Parathyroid adenoma (tissue), 2 donors: ENCODE measurements at regions not wholly inside any gene's neighbourhood (a gene's known extent, or its start where the extent isn't known, plus 50 kb on each side); places are given as distances from the start of the nearest gene placed in this dataset.
"Not testable (repeated sequence)": the region's sequence is repeated elsewhere in the genome, so short reads cannot be mapped to it uniquely, and the experiment has no call there.

ENCODE experiments used
- H2AFZ ChIP-seq: fragments of 300-600 bp; sonication (generic); one replicate; pipeline ENCODE4 v1.7.0; 2017; ENCODE audit warnings: antibody characterized with exemption, mild to moderate bottlenecking
- H3K27ac ChIP-seq: fragments of 300-600 bp; sonication (generic); one replicate; pipeline ENCODE4 v1.7.0; 2017
- H3K27me3 ChIP-seq: fragments of 300-600 bp; sonication (generic); one replicate; pipeline ENCODE4 v1.7.0; 2017; ENCODE audit warnings: low read length; ENCODE audit not compliant: control insufficient read depth, insufficient read depth
- H3K36me3 ChIP-seq: fragments of 300-600 bp; sonication (generic); one replicate; pipeline ENCODE4 v1.7.0; 2017; ENCODE audit warnings: low read length; ENCODE audit not compliant: control insufficient read depth, insufficient read depth
- H3K4me1 ChIP-seq: fragments of 300-600 bp; sonication (generic); one replicate; pipeline ENCODE4 v1.7.0; 2017; ENCODE audit warnings: control low read depth
- H3K4me2 ChIP-seq: fragments of 300-600 bp; sonication (generic); one replicate; pipeline ENCODE4 v1.7.0; 2017; ENCODE audit warnings: low read length
- H3K4me3 ChIP-seq: fragments of 300-600 bp; sonication (generic); one replicate; pipeline ENCODE4 v1.7.0; 2017; ENCODE audit warnings: low read depth, low read length
- H3K79me2 ChIP-seq: fragments of 300-600 bp; sonication (generic); one replicate; pipeline ENCODE4 v1.7.0; 2017; ENCODE audit warnings: control low read depth
- H3K9ac ChIP-seq: fragments of 300-600 bp; sonication (generic); one replicate; pipeline ENCODE4 v1.7.0; 2017; ENCODE audit warnings: mild to moderate bottlenecking
- H3K9me3 ChIP-seq: fragments of 300-600 bp; sonication (generic); one replicate; pipeline ENCODE4 v1.7.0; 2017; ENCODE audit warnings: low read length; ENCODE audit not compliant: control insufficient read depth
- TF ChIP-seq, protein P1 (sequence below): fragments of 300-600 bp; sonication (generic); IDR thresholded peaks from one replicate; pipeline ENCODE4 v1.7.0; 2017; ENCODE audit warnings: antibody characterized with exemption, mild to moderate bottlenecking
- donor health status: primary hyperparathyroidism.

- H3K4me3 ChIP-seq: no peak overlapping the region
Observed at GRCh38 chr12:63508543-63508942, 159.8 kb downstream of the DPY19L2 start.

DNA sequence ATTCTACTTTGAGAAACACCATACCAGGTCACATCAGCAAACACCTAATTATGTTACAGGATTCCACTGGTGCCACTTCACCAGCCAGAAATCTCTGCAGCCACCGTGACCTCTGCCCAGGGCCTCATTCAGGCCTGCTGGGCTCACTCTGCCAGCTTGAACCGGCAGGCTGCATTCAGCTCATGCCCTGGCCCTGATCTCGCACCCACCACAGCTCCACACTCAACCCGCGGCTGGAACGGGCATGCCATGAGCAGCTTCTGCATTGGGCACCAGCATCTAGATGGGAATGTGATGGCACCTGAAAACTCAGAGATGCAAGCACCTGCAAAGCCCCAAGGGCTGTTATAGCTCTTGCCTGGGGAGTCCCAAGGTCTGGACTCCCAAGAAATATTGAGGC is 168.7 kb downstream of the DPY19L2 start:
- H3K4me1 ChIP-seq: no peaks in the 10 kb centered on the region
- no peak overlapping the region for H2AFZ ChIP-seq
- no peak overlapping the region for H3K9ac ChIP-seq
- H3K36me3 ChIP-seq: no peaks in the 10 kb centered on the region
- no peaks in the 10 kb centered on the region for H3K27me3 ChIP-seq
- TF ChIP-seq, protein P1, sequence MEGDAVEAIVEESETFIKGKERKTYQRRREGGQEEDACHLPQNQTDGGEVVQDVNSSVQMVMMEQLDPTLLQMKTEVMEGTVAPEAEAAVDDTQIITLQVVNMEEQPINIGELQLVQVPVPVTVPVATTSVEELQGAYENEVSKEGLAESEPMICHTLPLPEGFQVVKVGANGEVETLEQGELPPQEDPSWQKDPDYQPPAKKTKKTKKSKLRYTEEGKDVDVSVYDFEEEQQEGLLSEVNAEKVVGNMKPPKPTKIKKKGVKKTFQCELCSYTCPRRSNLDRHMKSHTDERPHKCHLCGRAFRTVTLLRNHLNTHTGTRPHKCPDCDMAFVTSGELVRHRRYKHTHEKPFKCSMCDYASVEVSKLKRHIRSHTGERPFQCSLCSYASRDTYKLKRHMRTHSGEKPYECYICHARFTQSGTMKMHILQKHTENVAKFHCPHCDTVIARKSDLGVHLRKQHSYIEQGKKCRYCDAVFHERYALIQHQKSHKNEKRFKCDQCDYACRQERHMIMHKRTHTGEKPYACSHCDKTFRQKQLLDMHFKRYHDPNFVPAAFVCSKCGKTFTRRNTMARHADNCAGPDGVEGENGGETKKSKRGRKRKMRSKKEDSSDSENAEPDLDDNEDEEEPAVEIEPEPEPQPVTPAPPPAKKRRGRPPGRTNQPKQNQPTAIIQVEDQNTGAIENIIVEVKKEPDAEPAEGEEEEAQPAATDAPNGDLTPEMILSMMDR: no peak
- H3K9me3 ChIP-seq: no peaks in the 10 kb centered on the region
- H3K79me2 ChIP-seq: no peaks in the 10 kb centered on the region
- H3K4me2 ChIP-seq: no peak overlapping the region
- no peak overlapping the region for H3K4me3 ChIP-seq
- H3K27ac ChIP-seq: no peak overlapping the region

More at GRCh38 chr12:63508543-63508942, 159.8 kb downstream of the DPY19L2 start:
- TF ChIP-seq, protein P1: no peak
- no peaks in the 10 kb centered on the region for H3K79me2 ChIP-seq
- no peak overlapping the region for H2AFZ ChIP-seq
- no peaks in the 10 kb centered on the region for H3K9me3 ChIP-seq
- no peaks in the 10 kb centered on the region for H3K36me3 ChIP-seq
- H3K27me3 ChIP-seq: no peaks in the 10 kb centered on the region
- H3K4me1 ChIP-seq: no peaks in the 10 kb centered on the region
- H3K9ac ChIP-seq: no peak overlapping the region
- no peak overlapping the region for H3K4me2 ChIP-seq
- no peak overlapping the region for H3K27ac ChIP-seq

DNA sequence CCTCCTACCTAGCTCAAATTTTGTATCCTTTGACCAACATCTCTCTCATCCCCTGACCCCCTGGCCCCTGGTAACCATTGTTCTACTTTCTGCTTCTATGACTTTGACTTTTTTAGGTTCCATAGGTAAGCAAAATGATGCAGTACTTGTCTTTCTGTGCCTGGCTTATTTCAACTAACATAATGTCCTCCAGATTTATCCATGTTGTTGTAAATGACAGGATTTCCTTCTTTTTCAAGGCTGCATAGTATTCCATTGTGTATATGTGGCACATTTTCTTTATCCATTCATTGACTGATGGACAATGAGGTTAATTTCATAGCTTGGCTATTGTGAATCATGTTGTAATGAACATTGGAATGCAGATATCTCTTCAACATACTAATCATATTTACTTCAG is 170.1 kb downstream of the DPY19L2 start:
- no peaks in the 10 kb centered on the region for H3K9me3 ChIP-seq
- no peaks in the 10 kb centered on the region for H3K27me3 ChIP-seq
- no peaks in the 10 kb centered on the region for H3K36me3 ChIP-seq
- H3K27ac ChIP-seq: no peak overlapping the region
- no peaks in the 10 kb centered on the region for H3K79me2 ChIP-seq
- no peak overlapping the region for H3K9ac ChIP-seq
- H3K4me2 ChIP-seq: no peak overlapping the region
- H3K4me1 ChIP-seq: no peaks in the 10 kb centered on the region
- H2AFZ ChIP-seq: no peak overlapping the region
- TF ChIP-seq, protein P1: no peak
- no peak overlapping the region for H3K4me3 ChIP-seq

DNA sequence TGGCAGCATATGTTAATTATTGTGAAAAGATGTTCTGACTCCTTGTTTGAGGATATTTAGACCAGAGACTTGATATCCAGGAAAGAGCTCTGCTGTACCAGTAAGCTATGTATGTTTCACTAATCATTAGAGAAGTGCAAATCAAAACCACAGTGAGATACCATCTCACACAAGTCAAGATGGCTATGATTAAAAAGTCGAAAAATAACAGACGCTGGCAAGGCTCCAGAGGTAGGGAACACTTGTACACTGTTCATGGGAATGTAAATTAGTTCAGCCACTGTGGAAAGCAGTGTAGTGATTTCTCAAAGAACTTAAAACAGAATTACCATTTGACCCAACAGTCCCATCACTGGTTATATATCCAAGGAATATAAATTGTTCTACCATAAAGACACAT is 171.6 kb downstream of the DPY19L2 start:
- Histone ChIP-seq H3K79me2 (no peaks in the 10 kb centered on the region), H3K4me3 (no peak overlapping the region), H3K27ac (no peak overlapping the region), H3K4me1 (no peaks in the 10 kb centered on the region), H3K36me3 (no peaks in the 10 kb centered on the region), H2AFZ (no peak overlapping the region), H3K9me3 (no peaks in the 10 kb centered on the region), H3K4me2 (no peak overlapping the region), H3K27me3 (no peaks in the 10 kb centered on the region), H3K9ac (no peak overlapping the region)
- TF ChIP-seq, protein P1: no peak

DNA sequence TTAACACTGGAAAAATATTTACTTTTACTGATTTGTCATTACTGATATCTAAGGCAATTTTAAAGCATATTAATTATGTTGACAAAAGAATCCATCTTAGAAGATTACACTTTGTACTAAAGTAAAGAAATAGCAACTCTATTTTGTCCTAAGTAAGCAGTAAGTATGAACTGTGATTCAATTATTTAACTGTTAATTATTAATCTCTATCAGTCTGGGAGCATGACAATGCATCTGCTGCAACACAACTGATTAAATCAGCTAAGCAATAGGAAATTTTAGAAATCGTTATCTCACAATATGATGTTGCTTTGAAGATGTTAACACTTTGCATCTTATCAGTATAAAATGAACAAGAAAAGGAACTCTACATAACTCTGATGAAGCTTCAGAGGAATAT is 172.3 kb downstream of the DPY19L2 start:
- Histone ChIP-seq H3K36me3 (no peaks in the 10 kb centered on the region), H3K27me3 (no peaks in the 10 kb centered on the region), H3K4me2 (no peak overlapping the region), H3K27ac (no peak overlapping the region), H3K9me3 (no peaks in the 10 kb centered on the region), H3K4me3 (no peak overlapping the region), H3K79me2 (no peaks in the 10 kb centered on the region), H3K4me1 (no peaks in the 10 kb centered on the region), H3K9ac (no peak overlapping the region), H2AFZ (no peak overlapping the region)
- TF ChIP-seq, protein P1: no peak

GRCh38 chr12:63493357-63493756 is 174.9 kb downstream of the DPY19L2 start:
- H3K79me2 ChIP-seq, H3K9ac ChIP-seq, H2AFZ ChIP-seq, H3K9me3 ChIP-seq, H3K27me3 ChIP-seq, H3K4me1 ChIP-seq, H3K36me3 ChIP-seq, H3K4me2 ChIP-seq, H3K4me3 ChIP-seq, H3K27ac ChIP-seq: not testable (repeated sequence)
